Ishikawa (cell line): ENCODE measurements at regions not wholly inside any gene's neighbourhood (a gene's known extent, or its start where the extent isn't known, plus 50 kb on each side); places are given as distances from the start of the nearest gene placed in this dataset.

Source experiments
- CEBPB ChIP-seq: IDR thresholded peaks from 2 replicates; pipeline ENCODE4 v1.6.1; 2012
- CREB1 ChIP-seq: IDR thresholded peaks from 2 replicates; pipeline ENCODE4 v1.6.1; 2012; ENCODE audit warnings: low read depth
- EGR1 ChIP-seq: IDR thresholded peaks from 2 replicates; pipeline ENCODE4 v1.6.1; 2012
- EP300 ChIP-seq: IDR thresholded peaks from 2 replicates; pipeline ENCODE4 v1.6.1; 2012; ENCODE audit warnings: borderline replicate concordance
- FOXM1 ChIP-seq: IDR thresholded peaks from 2 replicates; pipeline ENCODE4 v1.6.1; 2012; ENCODE audit warnings: low read depth, borderline replicate concordance
- MAX ChIP-seq: IDR thresholded peaks from 2 replicates; pipeline ENCODE4 v1.6.1; 2012
- NFIC ChIP-seq: IDR thresholded peaks from 2 replicates; pipeline ENCODE4 v1.6.1; 2012
- RAD21 ChIP-seq: IDR thresholded peaks from 2 replicates; pipeline ENCODE4 v1.6.1; 2012; ENCODE audit warnings: low read depth
- REST ChIP-seq: IDR thresholded peaks from 2 replicates; pipeline ENCODE4 v1.6.1; 2012; ENCODE audit warnings: low read depth, mild to moderate bottlenecking
- TAF1 ChIP-seq: IDR thresholded peaks from 2 replicates; pipeline ENCODE4 v1.6.1; 2012; ENCODE audit warnings: low read depth, mild to moderate bottlenecking
- TCF12 ChIP-seq: IDR thresholded peaks from 2 replicates; pipeline ENCODE4 v1.6.1; 2012; ENCODE audit warnings: low read depth
- TEAD4 ChIP-seq: IDR thresholded peaks from 2 replicates; pipeline ENCODE4 v1.6.1; 2012
- USF1 ChIP-seq: IDR thresholded peaks from 2 replicates; pipeline ENCODE4 v1.6.1; 2012
- YY1 ChIP-seq: IDR thresholded peaks from 2 replicates; pipeline ENCODE4 v1.6.1; 2012; ENCODE audit warnings: low read depth
- ZBTB7A ChIP-seq: IDR thresholded peaks from 2 replicates; pipeline ENCODE4 v1.6.1; 2012; ENCODE audit warnings: low read depth

GRCh38 chr7:68217426-68217825, 1220.8 kb downstream of the TYW1 start:
- no peak for TF ChIP-seq YY1
- no peak for TF ChIP-seq TCF12
- no peak for TF ChIP-seq EP300
- TF ChIP-seq TAF1 = no peak
- TF ChIP-seq FOXM1 = no peak
- TF ChIP-seq ZBTB7A = no peak
- no peak for TF ChIP-seq USF1
- no peak for TF ChIP-seq EGR1
- no peak for TF ChIP-seq REST
- no peak for TF ChIP-seq TEAD4
- no peak for TF ChIP-seq CEBPB
- TF ChIP-seq RAD21 = no peak
- no peak for TF ChIP-seq NFIC
- no peak for TF ChIP-seq MAX
- TF ChIP-seq CREB1 = no peak

GRCh38 chr7:68218461-68218860, 1221.8 kb downstream of the TYW1 start:
- TF ChIP-seq USF1 (no peak), EGR1 (no peak), MAX (no peak), NFIC (no peak), RAD21 (no peak), CEBPB (no peak), CREB1 (no peak), REST (no peak), TEAD4 (no peak), FOXM1 (no peak), EP300 (no peak), TCF12 (no peak)

- TF ChIP-seq EGR1 = no peak
- no peak for TF ChIP-seq MAX
- no peak for TF ChIP-seq ZBTB7A
- TF ChIP-seq RAD21 = no peak
- no peak for TF ChIP-seq TAF1
- TF ChIP-seq NFIC = no peak
- no peak for TF ChIP-seq REST
- no peak for TF ChIP-seq YY1
- TF ChIP-seq USF1 = no peak
- no peak for TF ChIP-seq FOXM1
- no peak for TF ChIP-seq TCF12
- no peak for TF ChIP-seq EP300
- no peak for TF ChIP-seq CREB1
- no peak for TF ChIP-seq TEAD4
- no peak for TF ChIP-seq CEBPB
Observed at GRCh38 chr7:68222311-68222710, 1225.7 kb downstream of the TYW1 start.

GRCh38 chr7:68224041-68224741, 1227.6 kb downstream of the TYW1 start:
- TF ChIP-seq ZBTB7A = no peak
- no peak for TF ChIP-seq YY1
- TF ChIP-seq TAF1 = no peak
- no peak for TF ChIP-seq NFIC
- TF ChIP-seq FOXM1 = no peak
- TF ChIP-seq CEBPB = no peak
- no peak for TF ChIP-seq EP300
